Activated CD4-positive, alpha-beta T cell treated with anti-CD3 and anti-CD28 coated beads for 24 hours (primary cell): ENCODE measurements at regions not wholly inside any gene's neighbourhood (a gene's known extent, or its start where the extent isn't known, plus 50 kb on each side); places are given as distances from the start of the nearest gene placed in this dataset.

ENCODE experiments used
- DNase-seq, 2 donors: peaks; one replicate each; pipeline ENCODE4 v3.0.0-alpha.2; 2020; ENCODE audit warnings: low read depth in 2 of 2

GRCh38 chr12:94750864-94751263 is 100.5 kb upstream of the TMCC3 start:
- DNase-seq = no peak

GRCh38 chr12:94749890-94750289 is 99.5 kb upstream of the TMCC3 start:
- no peak for DNase-seq

- DNase-seq = no peak
Measured at GRCh38 chr12:94749455-94749854, 99.1 kb upstream of the TMCC3 start.

- DNase-seq = no peak
Measured at GRCh38 chr12:94748726-94749421, 98.5 kb upstream of the TMCC3 start.

GRCh38 chr12:94745562-94745961 is 95.2 kb upstream of the TMCC3 start:
- no peak for DNase-seq

GRCh38 chr12:94743174-94743573 is 92.8 kb upstream of the TMCC3 start:
- DNase-seq = no peak

GRCh38 chr12:94740601-94741362 is 90.4 kb upstream of the TMCC3 start:
- DNase-seq = no peak

GRCh38 chr12:94736820-94737219 is 86.5 kb upstream of the TMCC3 start:
- no peak for DNase-seq

GRCh38 chr12:94736004-94736403 is 85.6 kb upstream of the TMCC3 start:
- DNase-seq = no peak

GRCh38 chr12:94733727-94734126 is 83.4 kb upstream of the TMCC3 start:
- DNase-seq = no peak

GRCh38 chr12:94732367-94732990 is 82.1 kb upstream of the TMCC3 start:
- no peak for DNase-seq

GRCh38 chr12:94731733-94732360 is 81.5 kb upstream of the TMCC3 start:
- DNase-seq = no peak

- no peak for DNase-seq
Measured at GRCh38 chr12:94730847-94731246, 80.5 kb upstream of the TMCC3 start.

- DNase-seq = no peak
Measured at GRCh38 chr12:94726236-94726835, 76.0 kb upstream of the TMCC3 start.

GRCh38 chr12:94725375-94726168 is 75.2 kb upstream of the TMCC3 start:
- DNase-seq = no peak

- no peak for DNase-seq
Measured at GRCh38 chr12:94722664-94723063, 72.3 kb upstream of the TMCC3 start.

- no peak for DNase-seq
Measured at GRCh38 chr12:94721173-94721572, 70.8 kb upstream of the TMCC3 start.

- no peak for DNase-seq
Measured at GRCh38 chr12:94718114-94718513, 67.8 kb upstream of the TMCC3 start.

- no peak for DNase-seq
Measured at GRCh38 chr12:94717656-94718055, 67.3 kb upstream of the TMCC3 start.

- no peak for DNase-seq
Measured at GRCh38 chr12:94717108-94717507, 66.8 kb upstream of the TMCC3 start.

GRCh38 chr12:94716339-94716738 is 66.0 kb upstream of the TMCC3 start:
- DNase-seq = no peak
